Right lobe of liver (tissue), 6 donors: ENCODE measurements at regions not wholly inside any gene's neighbourhood (a gene's known extent, or its start where the extent isn't known, plus 50 kb on each side); places are given as distances from the start of the nearest gene placed in this dataset.

ENCODE experiments used
- ATAC-seq, 4 donors: fragments of 200-7000 bp; cut with Tn5 transposase; one replicate each; pipeline ENCODE4 v1.9.1; 2020; ENCODE audit warnings: mild to moderate bottlenecking in 4 of 4, moderate library complexity in 4 of 4
- DNase-seq, 3 donors: peaks; one replicate each; pipeline ENCODE4 v3.0.0-alpha.2; 2020
- H3K27ac ChIP-seq, 3 donors: fragments of 200-600 bp; one replicate each; pipeline ENCODE4 v1.8.0; 2022
- H3K27me3 ChIP-seq, 2 donors: fragments of 200-600 bp; one replicate each; pipeline ENCODE4 v1.8.0; 2022
- H3K36me3 ChIP-seq, 4 donors: fragments of 200-600 bp; sonication (generic) in 1 of 4; one replicate each; pipeline versions ENCODE4 v1.5.1 to v1.8.0; 2017 to 2022; ENCODE audit warnings: control low read depth in 1 of 4
- H3K4me1 ChIP-seq, 4 donors: fragments of 200-600 bp; sonication (generic) in 1 of 4; one replicate each; pipeline versions ENCODE4 v1.5.1 to v1.8.0; 2017 to 2022; ENCODE audit warnings: control low read depth in 1 of 4
- H3K4me3 ChIP-seq, 3 donors: fragments of 200-600 bp; one replicate each; pipeline ENCODE4 v1.8.0; 2022
- H3K9me3 ChIP-seq, 4 donors: fragments of 200-600 bp; sonication (generic) in 1 of 4; one replicate each; pipeline versions ENCODE4 v1.5.1 to v1.8.0; 2017 to 2022; ENCODE audit warnings: control low read depth in 1 of 4
- CTCF ChIP-seq, 4 donors: fragments of 200-600 bp in 3 of 4; fragments of 450-650 bp in 1 of 4; IDR thresholded peaks; one replicate each; pipeline versions ENCODE4 v1.5.1 to v1.8.0; 2016 to 2022; ENCODE audit warnings: antibody characterized with exemption in 4 of 4, mild to moderate bottlenecking in 2 of 4
- POLR2A ChIP-seq: fragments of 450-650 bp; IDR thresholded peaks from one replicate; pipeline ENCODE4 v1.6.1; 2017; ENCODE audit warnings: antibody characterized with exemption, mild to moderate bottlenecking
- WGBS: methylation state at CpG from one replicate; pipeline ENCODE4 v1.1.6; 2018; ENCODE audit warnings: low coverage, low lambda C conversion rate; ENCODE audit not compliant: insufficient coverage; ENCODE audit errors: missing lambda C conversion rate; 5-methylcytosine and 5-hydroxymethylcytosine counted together
- intact Hi-C, 2 donors: fragments of 100-400 bp; cut with DNase I; formaldehyde crosslinking; loops; one replicate each; pipeline versions ENCODE4 v1.11.2 to v1.14.1; 2022
- donor health status: DM: no; HTN: yes; CAD: no.
- donor health status: DM: no; HTN: no; CAD: no.
- donor health status: DM: no; HTN: no; CAD: no.
- donor health status: DM: no; HTN: yes; CAD: no.
- donor health status: DM: no; HTN: yes; CAD: no.

- no peaks in the 10 kb centered on the region for H3K36me3 ChIP-seq
- H3K27me3 ChIP-seq, result no peaks in the 10 kb centered on the region
- no peaks in the 10 kb centered on the region for H3K4me1 ChIP-seq
- H3K9me3 ChIP-seq, result no peaks in the 10 kb centered on the region
- no peak for DNase-seq
- TF ChIP-seq CTCF (IDR thresholded peaks at IDR 0.05) (no peak), POLR2A (no peak)
- H3K27ac ChIP-seq, result no peak overlapping the region
- ATAC-seq, result no peak
- intact Hi-C loops, result no loop called here
- no peak overlapping the region for H3K4me3 ChIP-seq
Observed at GRCh38 chr9:22643541-22643940, 196.9 kb downstream of the DMRTA1 start.

DNA sequence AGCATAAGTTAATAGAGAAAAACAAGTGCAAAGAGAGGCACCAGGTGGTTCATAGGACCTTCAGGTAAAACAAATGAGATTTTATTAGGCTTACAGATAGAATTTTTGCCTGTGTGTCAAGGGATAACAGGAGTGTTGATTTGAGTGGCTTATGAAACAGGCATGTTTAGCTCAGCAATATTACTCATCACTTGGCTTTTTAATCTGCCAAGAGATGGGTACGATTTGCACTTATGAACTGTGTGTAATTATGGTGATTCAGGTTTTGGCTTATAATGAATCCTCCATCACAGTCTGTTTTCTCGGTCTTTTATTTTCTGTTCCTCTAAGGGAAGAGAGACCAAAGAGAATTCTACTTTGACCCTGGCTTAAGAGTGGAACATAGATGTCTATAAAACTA is 199.3 kb downstream of the DMRTA1 start:
- Histone ChIP-seq H3K27ac (no peak overlapping the region), H3K4me1 (no peaks in the 10 kb centered on the region), H3K4me3 (no peak overlapping the region), H3K27me3 (no peaks in the 10 kb centered on the region), H3K36me3 (no peaks in the 10 kb centered on the region), H3K9me3 (no peaks in the 10 kb centered on the region)
- intact Hi-C loops, result no loop called here
- no peak for DNase-seq
- TF ChIP-seq CTCF (IDR thresholded peaks at IDR 0.05) (no peak), POLR2A (no peak)
- 63% methylated on average over 2 of the region's 2 CpGs for WGBS
- ATAC-seq, result no peak

GRCh38 chr9:22649384-22649783 is 202.8 kb downstream of the DMRTA1 start:
- intact Hi-C loops, result no loop called here
- no peaks in the 10 kb centered on the region for H3K4me1 ChIP-seq
- ATAC-seq (no peak), DNase-seq (no peak)
- H3K27ac ChIP-seq, result no peak overlapping the region
- H3K9me3 ChIP-seq, result no peaks in the 10 kb centered on the region
- H3K4me3 ChIP-seq, result no peak overlapping the region
- H3K27me3 ChIP-seq, result no peaks in the 10 kb centered on the region
- H3K36me3 ChIP-seq, result no peaks in the 10 kb centered on the region
- TF ChIP-seq CTCF (IDR thresholded peaks at IDR 0.05), result no peak
- no peak for TF ChIP-seq POLR2A
- 7% methylated on average over 2 of the region's 2 CpGs for WGBS

- H3K27me3 ChIP-seq, result no peaks in the 10 kb centered on the region
- DNase-seq (no peak), ATAC-seq (no peak)
- H3K4me3 ChIP-seq, result no peak overlapping the region
- no peaks in the 10 kb centered on the region for H3K36me3 ChIP-seq
- H3K9me3 ChIP-seq, result no peaks in the 10 kb centered on the region
- H3K27ac ChIP-seq, result no peak overlapping the region
- intact Hi-C loops, result no loop called here
- TF ChIP-seq POLR2A, result no peak
- no peak for TF ChIP-seq CTCF (IDR thresholded peaks at IDR 0.05)
- 68% methylated on average over 3 of the region's 3 CpGs for WGBS
- no peaks in the 10 kb centered on the region for H3K4me1 ChIP-seq
Observed at GRCh38 chr9:22650145-22650544, 203.5 kb downstream of the DMRTA1 start.

DNA sequence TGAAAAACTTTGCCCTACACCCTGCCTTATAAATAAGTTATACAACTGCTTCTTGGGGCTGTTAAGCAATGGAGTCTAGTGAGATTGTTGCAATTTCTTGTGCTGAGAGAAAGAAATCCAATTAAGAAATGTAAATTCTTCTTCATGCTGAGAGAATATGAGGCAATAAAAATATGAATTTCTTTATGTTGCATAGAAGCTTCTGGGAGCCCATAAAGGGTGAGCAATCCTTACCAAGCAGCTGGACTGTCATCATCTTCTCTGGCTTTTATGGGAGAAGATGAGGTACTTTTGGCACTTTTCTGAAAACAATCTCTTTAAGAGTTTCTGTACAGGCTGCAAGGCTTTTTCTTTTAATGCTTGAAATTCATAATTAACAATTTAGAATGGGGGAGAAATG is 204.3 kb downstream of the DMRTA1 start:
- no peak for DNase-seq
- intact Hi-C loops, result no loop called here
- H3K9me3 ChIP-seq, result no peaks in the 10 kb centered on the region
- H3K4me1 ChIP-seq, result no peaks in the 10 kb centered on the region
- H3K36me3 ChIP-seq, result no peaks in the 10 kb centered on the region
- no peak overlapping the region for H3K27ac ChIP-seq
- H3K27me3 ChIP-seq, result no peaks in the 10 kb centered on the region
- H3K4me3 ChIP-seq, result no peak overlapping the region
- no peak for ATAC-seq
- TF ChIP-seq CTCF (IDR thresholded peaks at IDR 0.05), result no peak
- no peak for TF ChIP-seq POLR2A
